Tibial nerve (tissue), 4 donors: ENCODE measurements at regions not wholly inside any gene's neighbourhood (a gene's known extent, or its start where the extent isn't known, plus 50 kb on each side); places are given as distances from the start of the nearest gene placed in this dataset.

Source experiments
- CTCF ChIP-seq, 5 experiments: fragments of 200-600 bp in 3 of 5; fragments of 450-650 bp in 2 of 5; sonication (generic) in 3 of 5; IDR thresholded peaks; one replicate each; pipeline ENCODE4 v1.5.1; 2016 to 2019; ENCODE audit warnings: antibody characterized with exemption in 5 of 5, mild to moderate bottlenecking in 3 of 5, moderate library complexity in 2 of 5
- EP300 ChIP-seq, 2 donors: sonication (generic); formaldehyde crosslinking; IDR thresholded peaks; one replicate each; pipeline ENCODE4 v1.6.1; 2017; ENCODE audit warnings: antibody characterized with exemption in 2 of 2, mild to moderate bottlenecking in 1 of 2

- TF ChIP-seq CTCF (IDR thresholded peaks at IDR 0.05) (no peak), EP300 (IDR thresholded peaks at IDR 0.05) (no peak)
These were observed 492.7 kb upstream of the THBS1 start for GRCh38 chr15:39088156-39088555.
